ENCODE measurements at regions not wholly inside any gene's neighbourhood (a gene's known extent, or its start where the extent isn't known, plus 50 kb on each side); places are given as distances from the start of the nearest gene placed in this dataset.

GRCh38 chr22:19629720-19630419, 84.4 kb upstream of the SEPTIN5 start (continued):
- TF ChIP-seq TRIM25 (IDR thresholded peaks at IDR 0.05; ENCODE audit: borderline replicate concordance), result no peak; the same call in 1 of the 2 replicates
- no peak for TF ChIP-seq FIP1L1 (IDR thresholded peaks at IDR 0.05; ENCODE audit: low read depth, low read length, poor library complexity, severe bottlenecking)
- no peak for TF ChIP-seq ETS2 (tag; IDR thresholded peaks at IDR 0.05; ENCODE audit: borderline replicate concordance, poor library complexity, severe bottlenecking)
- TF ChIP-seq KDM5B (IDR thresholded peaks at IDR 0.05; ENCODE audit: insufficient replicate concordance, low read depth, low read length), result no peak
- no peak; the same call in 1 of the 2 replicates for TF ChIP-seq PHB (CRISPR knock-in tag; IDR thresholded peaks at IDR 0.05)
- no peak for TF ChIP-seq ZBTB34 (CRISPR knock-in tag; IDR thresholded peaks at IDR 0.05)
- TF ChIP-seq MBD1 (CRISPR knock-in tag; IDR thresholded peaks at IDR 0.05), result no peak
- TF ChIP-seq GABPB2 (CRISPR knock-in tag; conservative IDR thresholded peaks at IDR 0.05), result peak; percentile 88
- TF ChIP-seq E2F3 (CRISPR knock-in tag; IDR thresholded peaks at IDR 0.05), result peak; percentile 38; the same call in 1 of the 2 replicates
- no peak for TF ChIP-seq ZNF655 (CRISPR knock-in tag; IDR thresholded peaks at IDR 0.05)
- TF ChIP-seq ZNF75A (CRISPR knock-in tag; IDR thresholded peaks at IDR 0.05), result no peak
- TF ChIP-seq POLR2AphosphoS2 (IDR thresholded peaks at IDR 0.05; ENCODE audit: low read length), result no peak
- TF ChIP-seq SETDB1 (IDR thresholded peaks at IDR 0.05; ENCODE audit: low read length), result peak; percentile 79
- TF ChIP-seq RUNX1 (IDR thresholded peaks at IDR 0.05; ENCODE audit: low read depth), result no peak
- peak; percentile 27; the same call in 1 of the 2 replicates for TF ChIP-seq C11orf30 (IDR thresholded peaks at IDR 0.05; ENCODE audit: low read depth)
- no peak for TF ChIP-seq ZNF146 (CRISPR knock-in tag; IDR thresholded peaks at IDR 0.05; ENCODE audit: unreplicated experiment)
- no peak for TF ChIP-seq PHF8 (IDR thresholded peaks at IDR 0.05; ENCODE audit: borderline replicate concordance, low read length)
- no peak for TF ChIP-seq MEIS2 (IDR thresholded peaks at IDR 0.05; ENCODE audit: partially characterized antibody)
- TF ChIP-seq ZNF324 (CRISPR knock-in tag; IDR thresholded peaks at IDR 0.05), result 0 out of 2 replicates have a peak, but pooled peaks have one; percentile 13
- TF ChIP-seq ZNF184 (CRISPR knock-in tag; IDR thresholded peaks at IDR 0.05), result no peak
- TF ChIP-seq ZNF445 (CRISPR knock-in tag; IDR thresholded peaks at IDR 0.05; ENCODE audit: low read depth), result no peak
- no peak for TF ChIP-seq ZC3H4 (CRISPR knock-in tag; IDR thresholded peaks at IDR 0.05; ENCODE audit: borderline replicate concordance)
- TF ChIP-seq KLF6 (CRISPR knock-in tag; IDR thresholded peaks at IDR 0.05; ENCODE audit: borderline replicate concordance), result 0 out of 2 replicates have a peak, but pooled peaks have one; percentile 5
